ENCODE measurements at regions not wholly inside any gene's neighbourhood (a gene's known extent, or its start where the extent isn't known, plus 50 kb on each side); places are given as distances from the start of the nearest gene placed in this dataset.

DNA sequence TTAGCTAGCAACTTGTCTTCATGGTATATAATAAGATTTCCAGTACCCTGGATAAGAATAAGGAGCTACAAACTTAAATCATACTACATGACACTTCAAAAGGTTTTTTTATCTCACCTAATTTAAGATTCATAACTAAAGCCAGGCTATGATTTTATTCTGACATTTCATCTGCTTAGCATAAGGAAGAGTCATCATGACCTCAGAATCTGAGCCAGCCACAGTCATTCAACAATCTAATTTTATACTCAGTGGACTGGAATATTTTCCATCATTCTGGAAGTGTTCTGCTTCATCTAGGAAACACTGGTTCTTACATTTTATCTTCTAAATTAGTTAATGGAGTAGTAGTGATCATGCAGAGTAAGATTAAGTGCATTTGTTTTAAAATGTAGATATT is 102.1 kb upstream of the KCND2 start:
- TF ChIP-seq CEBPB (IDR thresholded peaks at IDR 0.05; ENCODE audit: low read depth, low read length), result no peak
- TF ChIP-seq, protein P1, sequence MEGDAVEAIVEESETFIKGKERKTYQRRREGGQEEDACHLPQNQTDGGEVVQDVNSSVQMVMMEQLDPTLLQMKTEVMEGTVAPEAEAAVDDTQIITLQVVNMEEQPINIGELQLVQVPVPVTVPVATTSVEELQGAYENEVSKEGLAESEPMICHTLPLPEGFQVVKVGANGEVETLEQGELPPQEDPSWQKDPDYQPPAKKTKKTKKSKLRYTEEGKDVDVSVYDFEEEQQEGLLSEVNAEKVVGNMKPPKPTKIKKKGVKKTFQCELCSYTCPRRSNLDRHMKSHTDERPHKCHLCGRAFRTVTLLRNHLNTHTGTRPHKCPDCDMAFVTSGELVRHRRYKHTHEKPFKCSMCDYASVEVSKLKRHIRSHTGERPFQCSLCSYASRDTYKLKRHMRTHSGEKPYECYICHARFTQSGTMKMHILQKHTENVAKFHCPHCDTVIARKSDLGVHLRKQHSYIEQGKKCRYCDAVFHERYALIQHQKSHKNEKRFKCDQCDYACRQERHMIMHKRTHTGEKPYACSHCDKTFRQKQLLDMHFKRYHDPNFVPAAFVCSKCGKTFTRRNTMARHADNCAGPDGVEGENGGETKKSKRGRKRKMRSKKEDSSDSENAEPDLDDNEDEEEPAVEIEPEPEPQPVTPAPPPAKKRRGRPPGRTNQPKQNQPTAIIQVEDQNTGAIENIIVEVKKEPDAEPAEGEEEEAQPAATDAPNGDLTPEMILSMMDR (conservative IDR thresholded peaks at IDR 0.05; ENCODE audit: low read depth, low read length), result no peak
- no peak for TF ChIP-seq POLR2A (IDR thresholded peaks at IDR 0.05; ENCODE audit: low read depth, low read length)
- no peak for TF ChIP-seq BHLHE40 (IDR thresholded peaks at IDR 0.05; ENCODE audit: low read depth, low read length)
- no peak for TF ChIP-seq RAD21 (IDR thresholded peaks at IDR 0.05; ENCODE audit: low read length)
- no peak for TF ChIP-seq MXI1 (IDR thresholded peaks at IDR 0.05; ENCODE audit: borderline replicate concordance, low read depth, low read length)
- TF ChIP-seq SMC3 (IDR thresholded peaks at IDR 0.05; ENCODE audit: low read depth, low read length), result no peak
- no peak for TF ChIP-seq NFE2L2 (IDR thresholded peaks at IDR 0.05; ENCODE audit: low read depth, low read length)

All from IMR-90 (cell line).